NCI-H1105 (cell line): ENCODE measurements at regions not wholly inside any gene's neighbourhood (a gene's known extent, or its start where the extent isn't known, plus 50 kb on each side); places are given as distances from the start of the nearest gene placed in this dataset.
"Not testable (repeated sequence)": the region's sequence is repeated elsewhere in the genome, so short reads cannot be mapped to it uniquely, and the experiment has no call there.

Source experiments
- DNase-seq: peaks from one replicate; lab custom pipeline; 2025; lab: John Stamatoyannopoulos, UW

- no peak for DNase-seq
Measured at GRCh38 chr3:109656225-109656624, 318.9 kb upstream of the DPPA4 start.

GRCh38 chr3:109678600-109678999 lies 341.3 kb upstream of the DPPA4 start:
- DNase-seq = no peak

- DNase-seq = no peak
Measured at GRCh38 chr3:109679664-109680063, 342.3 kb upstream of the DPPA4 start.

GRCh38 chr3:109683746-109684145 lies 346.4 kb upstream of the DPPA4 start:
- no peak for DNase-seq

GRCh38 chr3:109685084-109686079 lies 348.0 kb upstream of the DPPA4 start:
- DNase-seq = no peak

- DNase-seq = no peak
Measured at GRCh38 chr3:109687626-109688025, 350.3 kb upstream of the DPPA4 start.

GRCh38 chr3:109696932-109697331 lies 359.6 kb upstream of the DPPA4 start:
- no peak for DNase-seq

GRCh38 chr3:109702252-109702651 lies 364.9 kb upstream of the DPPA4 start:
- DNase-seq = no peak

GRCh38 chr3:109702976-109703375 lies 365.6 kb upstream of the DPPA4 start:
- no peak for DNase-seq

- DNase-seq = not testable (repeated sequence)
Measured at GRCh38 chr3:109705133-109705532, 367.8 kb upstream of the DPPA4 start.

- no peak for DNase-seq
Measured at GRCh38 chr3:109707617-109708016, 370.3 kb upstream of the DPPA4 start.

- DNase-seq = no peak
Measured at GRCh38 chr3:109713288-109713687, 375.9 kb upstream of the DPPA4 start.

- no peak for DNase-seq
Measured at GRCh38 chr3:109715707-109716106, 378.4 kb upstream of the DPPA4 start.

GRCh38 chr3:109718850-109719249 lies 381.5 kb upstream of the DPPA4 start:
- DNase-seq = no peak

GRCh38 chr3:109728861-109729494 lies 391.6 kb upstream of the DPPA4 start:
- DNase-seq = no peak

GRCh38 chr3:109731639-109732473 lies 394.5 kb upstream of the DPPA4 start:
- DNase-seq = peak; percentile 59

GRCh38 chr3:109743981-109744380 lies 406.6 kb upstream of the DPPA4 start:
- no peak for DNase-seq

- no peak for DNase-seq
Measured at GRCh38 chr3:109772520-109772919, 435.2 kb upstream of the DPPA4 start.

- DNase-seq = no peak
Measured at GRCh38 chr3:109774108-109774507, 436.8 kb upstream of the DPPA4 start.

GRCh38 chr3:109784285-109784684 lies 446.9 kb upstream of the DPPA4 start:
- no peak for DNase-seq

- no peak for DNase-seq
Measured at GRCh38 chr3:109784852-109785631, 447.7 kb upstream of the DPPA4 start.

GRCh38 chr3:109803274-109803673 lies 465.9 kb upstream of the DPPA4 start:
- no peak for DNase-seq
